Stimulated activated effector memory CD8-positive, alpha-beta T cell treated with anti-CD3 and anti-CD28 coated beads, Interleukin-12 subunit alpha, Interleukin-12 subunit beta, amount 100 ng/mL, for 72 hours (primary cell): ENCODE measurements at regions not wholly inside any gene's neighbourhood (a gene's known extent, or its start where the extent isn't known, plus 50 kb on each side); places are given as distances from the start of the nearest gene placed in this dataset.
"Not testable (repeated sequence)": the region's sequence is repeated elsewhere in the genome, so short reads cannot be mapped to it uniquely, and the experiment has no call there.

Experiments used
- ATAC-seq: fragments of 150-1000 bp; cut with Tn5 transposase; 2 replicates; pipeline ENCODE4 v1.10.0; 2021
- DNase-seq, 2 donors: peaks; one replicate each; pipeline ENCODE4 v3.0.0; 2021 to 2022; ENCODE audit warnings: low spot score in 2 of 2
- H3K27ac Mint-ChIP-seq: one replicate; pipeline ENCODE4 v1.8.0; 2022; ENCODE audit warnings: mild to moderate bottlenecking, mixed read lengths
- H3K36me3 Mint-ChIP-seq: one replicate; pipeline ENCODE4 v1.8.0; 2022; ENCODE audit warnings: mild to moderate bottlenecking, mixed read lengths
- H3K4me1 Mint-ChIP-seq: one replicate; pipeline ENCODE4 v1.8.0; 2022; ENCODE audit warnings: mixed read lengths
- H3K4me3 Mint-ChIP-seq: one replicate; pipeline ENCODE4 v1.8.0; 2022; ENCODE audit warnings: mild to moderate bottlenecking, mixed read lengths
- H3K9me3 Mint-ChIP-seq: one replicate; pipeline ENCODE4 v1.8.0; 2022; ENCODE audit warnings: mixed read lengths

DNA sequence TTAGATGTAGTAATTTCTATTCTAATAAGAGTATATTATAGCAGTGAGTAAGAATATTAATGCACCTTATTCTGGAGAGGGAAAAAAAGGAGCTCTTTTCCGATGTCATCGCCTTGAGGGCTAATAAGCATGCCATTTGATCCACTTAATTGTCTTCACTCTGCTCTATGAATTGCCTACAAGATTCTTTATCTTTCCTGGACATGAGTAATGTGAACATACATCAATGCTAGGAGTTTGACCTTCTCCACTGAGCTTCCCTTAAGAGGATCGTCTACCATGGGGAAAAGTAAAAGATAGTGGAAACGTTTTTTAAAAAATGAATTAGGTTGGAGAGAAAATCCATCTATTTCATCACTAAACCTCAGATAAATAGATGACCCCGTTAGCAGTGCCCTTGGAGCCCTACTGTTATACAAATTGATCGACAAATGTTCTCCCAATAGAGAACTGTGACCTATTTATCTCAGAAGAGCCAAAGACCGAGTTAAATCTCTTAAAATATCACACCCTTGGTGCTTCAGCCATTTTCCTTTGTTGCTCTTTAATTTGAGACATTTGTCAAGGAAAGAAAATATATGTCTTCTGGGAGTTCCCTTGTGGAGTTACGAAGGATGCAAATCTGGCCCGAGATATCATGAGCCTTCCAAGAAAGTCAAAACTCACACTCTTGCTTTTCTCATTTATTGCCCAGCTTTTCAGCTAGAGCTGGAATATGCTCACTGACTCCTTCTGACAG lies 898.5 kb downstream of the KCNJ2 start:
- no peaks in the 10 kb centered on the region for H3K4me1 Mint-ChIP-seq
- H3K4me3 Mint-ChIP-seq: no peak overlapping the region
- no peak overlapping the region for H3K27ac Mint-ChIP-seq
- DNase-seq: no peak
- H3K9me3 Mint-ChIP-seq: peaks cover 12% of the 10 kb centered on the region
- ATAC-seq: no peak
- H3K36me3 Mint-ChIP-seq: no peaks in the 10 kb centered on the region

- Mint-ChIP-seq H3K36me3 (no peaks in the 10 kb centered on the region), H3K9me3 (peaks cover 12% of the 10 kb centered on the region), H3K27ac (no peak overlapping the region)
Measured at GRCh38 chr17:71068408-71068750, 899.0 kb downstream of the KCNJ2 start.

DNA sequence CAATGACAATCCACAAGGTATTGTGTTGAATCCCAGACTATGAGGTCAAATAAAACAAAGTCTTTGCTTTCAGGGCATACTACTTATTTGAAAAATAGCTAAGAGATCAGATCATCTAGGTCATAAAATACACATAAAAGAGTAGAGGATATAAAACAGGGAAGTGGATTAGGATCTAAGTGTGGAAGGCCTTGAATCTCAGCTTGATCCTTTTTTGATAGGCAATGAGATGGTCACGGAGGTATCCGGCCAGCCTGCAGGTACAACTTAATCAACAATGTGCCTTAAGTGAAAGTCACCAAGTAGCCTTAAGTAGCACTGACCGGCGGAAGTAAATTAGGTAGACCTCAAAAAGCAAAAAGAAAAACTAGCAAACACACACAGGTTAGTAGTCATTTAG lies 901.7 kb downstream of the KCNJ2 start:
- DNase-seq (no peak), ATAC-seq (no peak)
- Mint-ChIP-seq H3K4me3 (no peak overlapping the region), H3K36me3 (no peaks in the 10 kb centered on the region), H3K27ac (no peak overlapping the region), H3K9me3 (peaks cover 19% of the 10 kb centered on the region), H3K4me1 (no peaks in the 10 kb centered on the region)

More at GRCh38 chr17:71068408-71068750, 899.0 kb downstream of the KCNJ2 start:
- no peak for DNase-seq
- H3K4me1 Mint-ChIP-seq: no peaks in the 10 kb centered on the region
- no peak overlapping the region for H3K4me3 Mint-ChIP-seq
- ATAC-seq: no peak

DNA sequence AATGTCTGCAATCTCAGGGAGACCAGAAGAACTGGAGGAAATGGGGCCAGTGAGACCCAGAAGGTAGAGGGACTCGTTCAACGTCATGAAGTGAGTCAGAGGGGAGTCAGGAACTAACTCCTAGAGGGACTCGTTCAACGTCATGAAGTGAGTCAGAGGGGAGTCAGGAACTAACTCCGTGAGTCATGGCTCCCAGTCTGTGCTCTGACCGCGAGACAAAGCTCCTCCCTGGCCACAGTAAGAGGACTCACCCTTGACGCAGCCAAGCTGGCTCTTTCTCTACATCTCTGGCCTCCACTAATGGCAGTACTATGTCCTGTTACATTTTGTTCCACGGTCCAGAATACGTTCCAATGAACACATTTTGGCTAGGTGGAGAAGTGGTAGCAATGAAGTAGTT lies 902.5 kb downstream of the KCNJ2 start:
- Mint-ChIP-seq H3K4me3 (no peak overlapping the region), H3K9me3 (peaks cover 19% of the 10 kb centered on the region)

GRCh38 chr17:71080937-71081336 lies 911.6 kb downstream of the KCNJ2 start:
- no peak for DNase-seq
- Mint-ChIP-seq H3K9me3 (peaks cover 21% of the 10 kb centered on the region), H3K27ac (no peak overlapping the region), H3K36me3 (no peaks in the 10 kb centered on the region), H3K4me3 (no peak overlapping the region), H3K4me1 (no peaks in the 10 kb centered on the region)
- ATAC-seq: no peak

More for the DNA sequence above, 902.5 kb downstream of the KCNJ2 start:
- no peak overlapping the region for H3K27ac Mint-ChIP-seq
- DNase-seq: no peak
- H3K4me1 Mint-ChIP-seq: no peaks in the 10 kb centered on the region
- ATAC-seq: no peak
- H3K36me3 Mint-ChIP-seq: no peaks in the 10 kb centered on the region

GRCh38 chr17:71081666-71082065 lies 912.3 kb downstream of the KCNJ2 start:
- ATAC-seq: no peak
- no peak for DNase-seq
- H3K4me3 Mint-ChIP-seq: no peak overlapping the region
- H3K36me3 Mint-ChIP-seq: no peaks in the 10 kb centered on the region
- H3K27ac Mint-ChIP-seq: no peak overlapping the region
- H3K9me3 Mint-ChIP-seq: peaks cover 21% of the 10 kb centered on the region
- no peaks in the 10 kb centered on the region for H3K4me1 Mint-ChIP-seq

DNA sequence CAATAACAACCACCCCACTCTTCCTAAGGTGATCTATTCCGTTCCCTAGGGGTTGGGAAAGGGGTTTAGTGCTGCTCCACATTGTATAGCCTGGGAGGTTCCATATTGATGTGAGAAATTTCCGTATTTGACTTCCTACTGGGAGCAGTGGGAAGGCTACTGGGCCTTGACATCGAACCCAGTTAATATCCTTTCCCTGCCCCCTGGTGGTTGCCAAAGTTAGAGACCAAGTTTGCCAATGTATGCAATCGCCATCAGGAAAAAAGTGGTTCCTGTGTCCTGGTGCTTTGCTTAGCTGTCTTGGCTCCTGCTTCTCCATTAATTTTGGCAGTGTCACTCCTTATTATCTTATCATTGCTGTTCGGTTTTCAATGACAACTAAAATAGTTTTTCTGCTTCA lies 914.9 kb downstream of the KCNJ2 start:
- H3K9me3 Mint-ChIP-seq: peaks cover 15% of the 10 kb centered on the region
- H3K4me3 Mint-ChIP-seq: no peak overlapping the region
- no peak for ATAC-seq
- H3K4me1 Mint-ChIP-seq: no peaks in the 10 kb centered on the region
- no peak overlapping the region for H3K27ac Mint-ChIP-seq
- DNase-seq: no peak
- H3K36me3 Mint-ChIP-seq: no peaks in the 10 kb centered on the region

- ATAC-seq: no peak
- DNase-seq: no peak
- no peaks in the 10 kb centered on the region for H3K4me1 Mint-ChIP-seq
- H3K9me3 Mint-ChIP-seq: peaks cover 10% of the 10 kb centered on the region
- no peak overlapping the region for H3K27ac Mint-ChIP-seq
- no peaks in the 10 kb centered on the region for H3K36me3 Mint-ChIP-seq
- no peak overlapping the region for H3K4me3 Mint-ChIP-seq
Measured at GRCh38 chr17:71084838-71085237, 915.5 kb downstream of the KCNJ2 start.

GRCh38 chr17:71085238-71086033 lies 916.1 kb downstream of the KCNJ2 start:
- ATAC-seq (no peak), DNase-seq (no peak)
- Mint-ChIP-seq H3K4me3 (no peak overlapping the region), H3K9me3 (peaks cover 6% of the 10 kb centered on the region), H3K36me3 (no peaks in the 10 kb centered on the region), H3K27ac (no peak overlapping the region), H3K4me1 (no peaks in the 10 kb centered on the region)

DNA sequence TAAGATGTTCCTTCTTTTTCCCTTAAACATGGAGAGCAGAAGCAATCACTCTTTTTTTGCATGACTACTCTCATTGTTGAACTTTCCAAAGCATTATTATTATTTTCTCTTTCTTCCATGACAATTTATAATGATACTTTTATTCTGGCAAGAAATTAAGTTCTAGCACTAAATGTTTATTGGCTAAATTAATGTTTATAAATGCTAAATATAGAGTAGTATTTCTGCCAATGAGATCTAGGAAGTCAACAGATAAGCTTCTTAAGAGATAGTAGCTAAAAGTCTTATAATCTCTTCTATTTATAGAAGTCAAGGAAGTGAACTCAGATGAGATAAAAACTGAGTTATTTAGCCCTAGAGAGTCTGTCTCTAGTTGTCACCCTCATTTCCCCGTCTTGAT lies 920.1 kb downstream of the KCNJ2 start:
- Mint-ChIP-seq H3K9me3 (peaks cover 9% of the 10 kb centered on the region), H3K4me1 (no peaks in the 10 kb centered on the region), H3K27ac (no peak overlapping the region), H3K4me3 (no peak overlapping the region), H3K36me3 (no peaks in the 10 kb centered on the region)
- DNase-seq (no peak), ATAC-seq (no peak)

- no peak overlapping the region for H3K27ac Mint-ChIP-seq
- no peaks in the 10 kb centered on the region for H3K4me1 Mint-ChIP-seq
- no peak for ATAC-seq
- H3K9me3 Mint-ChIP-seq: peaks cover 14% of the 10 kb centered on the region
- DNase-seq: no peak
- H3K4me3 Mint-ChIP-seq: no peak overlapping the region
- no peaks in the 10 kb centered on the region for H3K36me3 Mint-ChIP-seq
Measured at GRCh38 chr17:71098071-71098470, 928.7 kb downstream of the KCNJ2 start.

- Mint-ChIP-seq H3K9me3 (peaks cover 16% of the 10 kb centered on the region), H3K4me1 (no peaks in the 10 kb centered on the region), H3K27ac (no peak overlapping the region), H3K4me3 (no peak overlapping the region), H3K36me3 (no peaks in the 10 kb centered on the region)
- no peak for DNase-seq
- no peak for ATAC-seq
Measured at GRCh38 chr17:71099003-71099714, 929.8 kb downstream of the KCNJ2 start.

DNA sequence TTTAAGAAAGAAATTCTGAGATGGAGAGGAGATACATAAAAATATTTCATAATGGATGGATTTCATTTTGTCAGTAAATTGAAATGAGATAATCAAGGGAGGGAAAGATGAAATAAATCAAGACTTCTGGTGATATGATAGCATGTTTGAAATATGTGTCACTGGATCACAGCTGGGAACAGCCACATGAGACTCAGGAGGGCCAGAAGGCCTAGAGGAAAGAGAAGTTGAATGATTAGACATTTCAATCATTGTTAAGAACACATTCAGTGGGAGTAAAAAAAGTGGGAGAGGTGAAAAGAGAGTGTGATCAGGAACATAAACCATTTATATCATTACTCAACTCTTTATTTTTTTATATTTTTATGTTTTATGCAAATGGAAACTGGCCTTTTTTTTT lies 933.4 kb downstream of the KCNJ2 start:
- Mint-ChIP-seq H3K4me1 (no peaks in the 10 kb centered on the region), H3K27ac (no peak overlapping the region), H3K4me3 (no peak overlapping the region), H3K9me3 (peaks cover 9% of the 10 kb centered on the region), H3K36me3 (no peaks in the 10 kb centered on the region)
- no peak for DNase-seq
- no peak for ATAC-seq

DNA sequence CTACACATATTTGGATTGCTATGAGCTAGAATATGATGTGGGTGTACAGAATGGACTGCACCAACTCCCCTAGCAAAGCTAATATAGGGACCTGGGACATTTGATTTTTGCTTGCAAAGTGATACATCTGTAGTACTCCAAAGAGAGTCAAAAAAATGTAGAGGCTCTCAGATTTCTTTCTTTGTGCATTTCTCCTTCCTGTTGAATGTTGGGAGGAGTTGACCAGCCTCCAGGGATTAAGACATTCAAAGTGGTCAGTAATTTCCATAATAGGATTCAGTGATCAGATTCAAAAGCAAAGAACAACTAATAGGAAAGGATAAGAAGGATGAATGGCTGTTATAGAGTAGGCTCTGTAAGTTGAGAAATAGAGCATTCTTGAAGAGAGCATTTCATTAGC lies 934.9 kb downstream of the KCNJ2 start:
- peaks cover 9% of the 10 kb centered on the region for H3K9me3 Mint-ChIP-seq
- no peaks in the 10 kb centered on the region for H3K36me3 Mint-ChIP-seq
- ATAC-seq: no peak
- DNase-seq: no peak
- H3K4me1 Mint-ChIP-seq: no peaks in the 10 kb centered on the region
- no peak overlapping the region for H3K4me3 Mint-ChIP-seq
- H3K27ac Mint-ChIP-seq: no peak overlapping the region

DNA sequence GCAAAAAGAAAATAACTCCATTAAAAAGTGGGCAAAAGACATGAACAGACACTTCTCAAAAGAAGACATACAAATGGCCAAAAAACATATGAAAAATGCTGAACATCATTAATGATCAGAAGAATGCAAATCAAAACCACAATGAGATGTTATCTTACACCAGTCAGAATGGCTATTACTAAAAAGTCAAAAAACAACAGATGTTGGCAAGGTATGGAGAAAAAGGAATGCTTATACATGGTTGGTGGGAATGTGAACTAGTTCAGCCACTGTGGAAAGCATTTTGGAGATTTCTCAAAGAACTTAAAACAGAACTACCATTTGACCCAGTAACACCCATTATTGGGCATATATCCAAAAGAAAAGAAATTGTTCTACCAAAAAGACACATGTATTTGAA lies 936.7 kb downstream of the KCNJ2 start:
- H3K4me1 Mint-ChIP-seq, DNase-seq, ATAC-seq, H3K4me3 Mint-ChIP-seq, H3K9me3 Mint-ChIP-seq, H3K27ac Mint-ChIP-seq, H3K36me3 Mint-ChIP-seq: not testable (repeated sequence)

DNA sequence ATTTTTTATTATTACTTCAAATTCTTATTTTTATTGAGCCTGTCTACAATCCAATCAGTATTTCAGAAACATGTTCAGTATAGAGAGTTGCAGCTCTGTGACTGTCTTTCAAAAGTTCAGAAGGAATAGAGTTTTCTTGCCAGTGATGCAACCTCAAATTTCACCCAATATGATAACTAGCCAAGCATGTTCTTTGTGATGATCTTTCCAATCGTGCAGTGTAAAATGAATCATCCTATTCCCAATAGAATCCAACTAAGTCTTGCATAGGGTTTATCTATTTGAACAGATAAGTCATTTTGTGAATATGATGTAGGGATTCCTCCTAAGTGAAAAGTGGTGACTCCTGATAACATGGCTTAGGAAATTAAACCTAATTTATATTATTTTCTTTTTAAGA lies 937.8 kb downstream of the KCNJ2 start:
- Mint-ChIP-seq H3K4me1 (no peaks in the 10 kb centered on the region), H3K36me3 (no peaks in the 10 kb centered on the region), H3K9me3 (peaks cover 12% of the 10 kb centered on the region), H3K4me3 (no peak overlapping the region), H3K27ac (no peak overlapping the region)
- DNase-seq (no peak), ATAC-seq (no peak)
